ENCODE measurements at regions not wholly inside any gene's neighbourhood (a gene's known extent, or its start where the extent isn't known, plus 50 kb on each side); places are given as distances from the start of the nearest gene placed in this dataset.

DNA sequence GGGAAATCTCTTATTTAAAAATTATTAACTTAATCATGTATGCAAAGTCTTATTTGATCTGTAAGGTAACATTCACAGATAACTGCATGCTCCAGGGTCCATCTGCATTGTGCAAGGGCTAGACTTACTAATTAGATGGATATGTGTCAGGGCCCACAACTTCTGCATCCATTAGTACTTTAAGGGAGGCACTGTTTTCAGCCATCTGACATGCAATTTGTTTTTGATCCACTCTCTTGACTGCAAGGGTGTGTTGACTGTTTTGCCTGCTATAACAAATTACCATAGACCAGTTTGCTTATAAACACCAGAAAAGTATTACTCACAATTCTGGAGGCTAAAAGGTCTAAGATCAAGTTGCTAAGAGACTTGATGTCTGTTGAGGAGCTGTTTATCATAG, 542.1 kb upstream of the HS3ST1 start:
- no peak for TF ChIP-seq POLR2A (IDR thresholded peaks at IDR 0.05)
- no peak for TF ChIP-seq CTCF (IDR thresholded peaks at IDR 0.05)
- TF ChIP-seq POLR2AphosphoS5 (IDR thresholded peaks at IDR 0.05), result no peak
- no peak for TF ChIP-seq EP300 (IDR thresholded peaks at IDR 0.05; ENCODE audit: low read depth)

Measured in transverse colon (tissue), 4 donors.